Dedifferentiated amniotic fluid mesenchymal stem cell (primary cell): ENCODE measurements at regions not wholly inside any gene's neighbourhood (a gene's known extent, or its start where the extent isn't known, plus 50 kb on each side); places are given as distances from the start of the nearest gene placed in this dataset.
A peak's percentile ranks its signal among the peaks of the same experiment; 100 is the strongest.
"Not testable (repeated sequence)": the region's sequence is repeated elsewhere in the genome, so short reads cannot be mapped to it uniquely, and the experiment has no call there.

Experiments
- DNase-seq: peaks from one replicate; pipeline ENCODE4 v3.0.0-alpha.2; 2016; ENCODE audit errors: extremely low spot score

DNA sequence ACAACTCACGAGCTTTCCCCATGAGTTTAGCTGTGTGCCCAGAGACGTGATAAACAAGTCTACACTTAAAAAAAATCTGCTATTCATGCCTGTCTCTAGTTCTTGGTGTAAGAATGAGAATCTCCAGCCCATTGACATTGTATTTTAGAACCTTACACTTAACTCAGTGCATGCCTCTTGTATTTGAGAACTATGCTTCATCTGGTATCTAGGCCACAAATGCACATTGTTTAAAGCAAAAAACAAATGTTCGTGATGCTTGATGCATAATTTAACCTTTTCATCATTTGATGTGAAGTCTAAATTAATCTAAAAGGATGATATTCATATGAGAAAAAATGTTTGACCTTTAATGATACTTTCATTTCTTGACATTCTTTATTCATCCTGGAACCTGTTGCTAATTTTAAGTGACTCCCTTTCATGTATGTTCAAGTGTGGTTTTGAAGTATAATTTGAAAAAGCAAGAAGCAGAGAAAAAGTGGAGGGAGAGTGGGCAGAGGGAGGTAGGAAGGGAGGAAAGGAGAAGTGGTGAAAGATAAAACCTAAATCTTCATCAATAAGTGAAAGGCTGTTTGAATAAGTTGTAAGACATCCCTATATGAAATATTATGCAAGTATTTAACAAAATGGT is 116.9 kb downstream of the PFDN4 start:
- no peak for DNase-seq

DNA sequence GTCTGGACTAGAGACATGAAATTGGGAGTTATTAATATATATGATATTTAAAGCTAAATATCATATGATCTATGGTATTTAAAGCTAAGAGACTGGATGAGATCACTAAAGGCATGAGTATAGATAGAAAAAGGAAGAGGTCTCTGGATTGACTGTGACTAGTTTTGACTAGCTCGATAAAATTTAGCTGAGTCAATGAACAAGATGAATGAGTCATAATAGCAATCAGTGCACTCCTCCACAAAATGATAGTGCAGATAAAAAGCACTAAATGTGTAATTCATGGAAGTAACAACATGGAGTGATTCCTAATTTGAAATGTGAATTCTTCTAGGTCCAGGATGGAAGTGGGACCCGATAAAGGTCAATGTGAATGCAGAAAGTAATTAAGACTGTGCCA is 127.4 kb downstream of the PFDN4 start:
- DNase-seq = peak; percentile 23

DNA sequence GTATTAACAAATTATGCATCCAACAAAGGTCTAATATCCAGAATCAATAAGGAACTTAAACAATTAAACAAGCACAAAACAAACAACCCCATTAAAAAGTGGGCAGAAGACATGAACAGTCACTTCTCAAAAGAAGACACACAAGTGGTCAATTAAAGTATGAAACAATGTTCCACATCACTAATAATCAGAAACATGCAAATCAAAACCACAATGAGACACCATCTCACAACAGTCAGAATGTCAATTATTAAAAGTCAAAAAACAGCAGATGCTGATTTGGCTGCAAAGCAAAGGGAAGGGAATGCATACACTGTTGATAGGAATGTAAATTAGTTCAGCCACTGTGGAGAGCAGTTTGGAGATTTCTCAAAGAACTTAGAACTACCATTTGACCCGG is 129.3 kb downstream of the PFDN4 start:
- DNase-seq = no peak

DNA sequence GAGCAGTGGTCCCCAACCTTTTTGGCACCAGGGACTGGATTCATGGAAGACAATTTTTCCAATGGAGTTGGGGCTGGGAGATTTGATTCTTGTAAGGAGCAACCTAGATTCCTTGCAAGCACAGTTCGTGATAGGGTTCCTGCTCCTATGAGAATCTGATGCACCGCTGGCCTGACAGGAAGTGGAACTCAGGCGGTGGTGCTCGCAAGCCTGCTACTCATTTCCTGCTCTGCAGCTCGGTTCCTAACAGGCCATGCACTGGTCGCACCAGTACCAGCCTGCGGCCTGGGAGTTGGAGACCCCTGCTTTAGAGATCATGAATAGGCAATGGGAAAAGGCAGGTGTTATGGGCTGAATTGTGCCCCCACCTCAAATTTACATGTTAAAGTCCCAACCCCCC is 131.2 kb downstream of the PFDN4 start:
- no peak for DNase-seq

DNA sequence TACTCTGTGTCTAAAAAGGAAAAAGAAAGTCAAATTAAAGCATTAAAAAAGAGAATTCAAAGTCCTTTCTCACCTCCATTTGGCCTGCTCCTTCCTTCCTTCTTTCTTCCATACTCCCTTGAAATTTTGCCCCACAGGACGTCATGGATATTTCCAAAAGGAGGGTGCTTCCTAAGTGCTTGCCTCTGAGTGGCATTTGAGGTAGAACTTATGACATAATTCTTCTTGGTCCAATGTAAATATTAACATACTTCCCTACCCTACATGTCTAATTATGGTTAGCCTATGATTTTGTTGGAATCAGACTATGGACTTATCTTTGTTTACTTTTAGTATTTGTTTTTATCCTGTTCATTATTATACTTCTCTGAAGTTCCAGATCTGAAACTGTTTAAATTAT is 132.3 kb downstream of the PFDN4 start:
- DNase-seq = no peak

DNA sequence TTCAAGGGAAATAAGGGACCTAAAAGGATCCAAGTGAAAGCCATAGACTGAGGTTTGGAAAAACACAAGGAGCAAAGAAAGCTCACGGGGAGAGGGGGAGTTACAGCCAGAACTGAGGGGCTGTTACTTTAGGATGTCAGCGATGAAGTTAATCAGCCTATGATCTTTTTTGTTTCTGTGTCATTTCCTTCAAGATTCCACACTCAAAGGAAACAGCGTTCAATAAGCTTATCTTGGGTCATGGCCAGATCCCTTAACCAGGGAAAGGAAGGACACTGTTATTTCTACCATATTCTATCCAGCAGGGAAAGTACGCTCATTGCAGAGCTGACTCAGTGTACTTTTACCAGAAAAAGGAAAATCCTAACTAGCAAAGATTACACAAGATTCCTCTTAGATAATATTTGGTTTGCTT is 132.8 kb downstream of the PFDN4 start:
- peak; percentile 62 for DNase-seq

DNA sequence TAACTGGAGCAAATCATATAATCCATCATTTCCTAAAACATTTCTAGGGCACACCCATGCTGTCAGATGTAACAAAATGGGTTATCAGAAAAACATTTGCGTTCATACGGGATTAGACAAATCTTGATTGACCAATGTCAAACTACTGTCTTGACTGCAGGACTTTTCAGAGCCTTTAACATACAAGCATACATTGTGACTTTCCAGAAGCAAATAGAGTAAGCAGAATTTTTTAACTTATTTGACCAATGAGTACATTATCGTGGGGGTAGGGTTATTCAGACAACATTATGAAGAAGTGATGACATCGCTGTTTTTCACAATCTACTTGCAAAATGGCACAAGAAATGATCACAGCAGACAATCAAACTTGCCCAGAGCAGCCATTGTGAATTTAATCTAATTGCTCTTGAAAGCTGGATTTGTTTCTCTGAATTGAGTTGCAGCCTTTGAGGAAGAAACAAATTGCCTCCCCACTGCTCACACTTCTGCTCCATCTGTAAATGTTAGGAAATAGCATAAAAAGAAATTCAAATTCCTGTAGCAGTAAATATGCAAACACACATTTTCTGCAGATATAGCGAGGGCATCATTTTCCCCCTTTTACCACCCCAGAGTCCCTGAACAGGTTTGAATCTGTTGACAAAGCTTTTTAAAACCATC is 133.0 kb upstream of the DOK5 start:
- no peak for DNase-seq

DNA sequence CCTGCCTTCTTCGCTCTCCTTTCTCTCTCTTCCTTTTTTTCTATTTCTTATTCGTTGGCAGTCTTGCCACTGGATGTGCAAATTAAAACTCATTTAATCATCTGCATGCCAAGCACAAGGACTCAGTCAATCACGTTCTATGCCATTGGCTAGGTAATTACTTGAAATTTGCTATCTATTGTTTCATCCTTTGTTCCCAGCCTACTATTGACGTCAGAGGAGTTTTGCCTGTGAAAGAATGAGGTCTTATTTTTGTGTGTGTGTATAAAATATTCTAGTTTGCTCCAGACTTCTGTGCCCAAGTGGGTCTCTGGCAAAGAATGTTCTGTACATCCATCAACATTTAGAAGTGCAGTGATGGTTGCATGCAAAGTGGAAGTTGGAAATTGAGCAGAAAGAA is 132.3 kb upstream of the DOK5 start:
- DNase-seq = no peak

DNA sequence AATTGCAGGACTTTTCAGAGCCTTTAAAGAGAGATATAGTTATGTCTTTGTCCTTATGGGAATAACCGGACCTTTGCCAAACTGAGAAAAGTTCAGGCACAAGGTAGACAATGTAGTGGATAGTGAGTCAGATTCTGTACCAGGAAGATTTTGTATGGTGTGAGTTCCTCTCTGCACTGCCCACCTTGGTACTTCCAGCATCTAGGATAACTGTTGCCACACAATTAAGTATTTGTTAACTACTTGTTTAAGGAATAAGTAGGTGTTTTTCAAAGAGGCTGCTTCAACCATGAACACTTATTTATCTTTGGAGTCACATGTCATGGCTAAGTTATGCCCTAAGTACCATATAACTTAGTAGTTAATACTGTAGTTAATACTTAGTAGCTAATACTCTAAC is 131.8 kb upstream of the DOK5 start:
- no peak for DNase-seq

DNA sequence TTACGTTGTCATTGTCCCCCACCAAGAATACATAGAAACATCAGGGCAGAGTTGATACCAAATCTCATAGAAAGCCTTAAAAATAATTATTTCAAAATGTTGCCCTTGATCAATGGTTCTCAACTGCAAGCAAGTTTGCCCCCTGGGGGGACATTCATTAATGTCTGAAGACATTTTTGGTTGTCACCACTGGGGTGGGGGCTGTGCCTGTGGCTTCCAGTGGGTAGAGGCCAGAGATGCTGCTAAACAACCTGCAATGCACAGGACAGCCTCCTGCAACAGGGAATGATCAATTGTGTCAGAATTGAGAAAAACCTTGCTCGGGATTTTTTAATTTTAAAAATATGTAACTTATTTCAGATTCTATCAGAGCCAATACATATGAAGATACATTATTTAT is 130.6 kb upstream of the DOK5 start:
- DNase-seq = no peak

DNA sequence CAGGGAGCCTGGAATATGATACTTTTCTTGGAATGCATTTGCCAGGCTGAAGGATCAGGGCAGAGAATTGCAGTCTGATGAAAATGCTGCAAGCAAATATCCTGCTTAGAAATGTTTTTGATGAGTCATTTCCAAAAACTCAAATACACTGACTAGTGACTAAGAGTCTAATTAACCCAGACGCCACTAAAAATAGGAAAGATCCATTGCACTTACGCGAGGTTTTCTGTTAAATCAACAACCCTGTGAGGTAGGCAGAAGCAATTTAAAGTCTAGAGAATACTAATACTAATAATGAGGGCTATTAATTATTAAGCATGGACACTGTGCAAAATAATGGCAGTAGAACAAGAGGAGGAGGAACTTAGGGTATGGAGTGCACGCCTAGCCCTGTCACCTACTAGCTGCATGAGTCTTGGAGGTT is 130.1 kb upstream of the DOK5 start:
- peak; percentile 95 for DNase-seq

DNA sequence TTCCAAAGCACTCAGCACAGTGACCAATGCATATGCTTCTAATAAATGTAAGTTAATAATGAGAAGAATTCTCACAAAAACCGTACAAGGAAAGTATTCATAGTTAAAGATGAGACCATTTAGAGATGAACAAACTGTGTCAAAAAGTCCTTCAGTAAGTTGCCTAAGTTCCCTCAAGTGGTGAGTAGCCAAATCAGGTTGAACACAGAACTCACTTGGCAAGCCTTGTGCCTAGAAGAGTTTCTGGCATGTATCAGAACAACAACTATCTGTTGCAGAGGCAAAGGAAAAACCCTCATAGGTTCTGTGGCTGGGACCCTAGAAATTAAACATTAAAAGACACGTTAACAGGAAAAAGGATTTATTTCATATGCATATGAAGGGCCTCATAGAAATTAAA is 129.6 kb upstream of the DOK5 start:
- DNase-seq = no peak

DNA sequence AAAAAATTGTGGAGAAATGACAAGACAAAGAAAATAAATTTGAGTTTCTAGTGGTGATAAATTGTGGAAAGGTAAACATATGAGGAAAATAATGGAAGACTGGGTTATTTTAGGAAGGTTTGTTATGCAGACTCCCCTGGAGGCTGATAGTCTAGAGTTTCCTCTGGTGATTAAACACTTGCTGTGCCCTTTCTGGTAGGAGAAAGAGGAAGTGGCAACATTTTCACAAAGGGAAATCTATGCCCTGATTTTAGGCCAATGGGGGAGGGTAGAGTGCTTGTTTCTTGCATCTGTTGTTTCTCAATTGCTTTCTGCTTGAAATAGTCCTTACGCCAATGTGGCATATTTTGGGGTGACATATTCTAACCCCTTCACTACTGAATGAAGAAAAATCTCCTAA is 129.1 kb upstream of the DOK5 start:
- DNase-seq = no peak

DNA sequence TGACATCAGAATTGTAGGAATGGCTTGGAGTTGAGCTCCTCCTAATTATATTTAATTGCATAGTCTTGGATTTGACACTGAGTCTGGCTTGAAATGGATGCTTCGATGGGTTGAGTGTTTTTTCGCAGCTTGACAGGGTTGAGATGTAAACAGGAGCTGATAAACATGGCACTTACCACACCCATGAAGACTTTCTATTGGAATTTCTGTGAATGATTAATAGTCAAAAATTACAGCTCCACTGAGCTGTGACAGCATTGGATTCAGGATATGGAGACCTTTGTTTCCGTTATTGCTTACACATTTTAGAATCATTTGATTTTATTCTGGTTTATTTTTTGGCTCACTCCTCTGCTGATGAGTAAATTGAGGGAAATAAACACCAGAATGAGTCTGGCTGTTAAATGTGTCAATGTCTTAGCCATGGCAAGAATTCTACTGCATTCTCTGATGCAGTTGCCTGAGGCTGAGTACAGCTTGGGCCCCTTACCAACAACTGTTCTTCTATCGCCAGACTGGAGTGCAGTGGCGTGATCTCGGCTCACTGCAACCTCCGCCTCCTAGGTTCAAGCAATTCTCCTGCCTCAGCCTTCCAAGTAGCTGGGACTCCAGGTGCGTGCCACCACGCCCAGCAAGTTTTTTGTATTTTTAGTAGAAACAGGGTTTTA is 128.1 kb upstream of the DOK5 start:
- DNase-seq = no peak

DNA sequence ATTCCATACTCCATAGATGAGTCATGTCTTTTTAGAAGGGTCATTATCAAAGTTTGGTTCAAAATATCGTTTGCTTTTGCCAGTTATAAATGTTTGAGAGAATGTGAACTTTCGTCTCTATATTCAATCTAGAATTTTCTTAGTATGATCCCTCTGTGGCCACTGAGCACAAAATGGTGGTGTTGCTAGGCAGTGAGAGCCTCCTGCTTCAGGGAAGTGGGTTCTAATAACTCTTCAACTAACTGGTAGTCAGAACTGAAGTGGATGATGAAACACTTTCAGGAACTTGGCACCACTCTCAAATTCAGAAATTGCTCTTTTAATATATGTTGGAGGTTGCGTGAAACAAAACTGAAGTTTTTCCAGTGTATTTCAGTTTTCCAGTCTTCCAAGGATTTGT is 125.0 kb upstream of the DOK5 start:
- DNase-seq = no peak

DNA sequence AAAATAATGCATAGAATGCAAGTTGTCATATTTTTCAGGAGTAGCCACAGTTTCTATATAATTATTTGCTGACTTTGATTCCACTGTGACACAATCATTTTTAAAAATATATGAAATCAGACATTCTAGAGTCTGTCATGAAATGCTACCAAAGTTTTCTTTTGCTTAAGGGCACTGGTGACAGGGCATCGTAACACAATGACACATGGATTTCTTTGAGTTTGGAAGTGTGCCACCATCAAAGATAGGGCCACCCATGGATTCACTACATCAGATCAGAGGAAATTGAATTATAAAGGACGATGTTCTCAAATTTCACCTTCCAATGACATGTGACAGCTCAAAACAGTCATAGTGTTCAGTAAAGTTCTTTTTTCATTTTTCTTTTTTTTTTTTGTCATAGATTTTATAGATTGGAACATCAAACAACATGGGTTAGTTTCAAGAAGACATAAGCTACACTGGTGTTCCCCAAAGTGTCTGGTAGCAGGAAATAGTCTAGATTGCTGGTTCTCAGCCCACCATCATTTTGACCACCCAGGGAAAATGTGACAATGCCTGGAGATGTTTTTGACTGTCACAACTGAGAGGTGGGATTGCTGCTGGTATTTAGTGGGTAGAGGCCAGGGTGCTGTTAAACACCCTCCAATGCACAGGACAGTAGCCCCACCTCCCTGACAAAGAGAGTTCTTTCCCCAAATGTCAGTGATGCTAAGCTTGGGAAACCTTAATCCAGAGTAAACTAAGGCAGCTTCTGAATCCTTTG is 123.8 kb upstream of the DOK5 start:
- no peak for DNase-seq

DNA sequence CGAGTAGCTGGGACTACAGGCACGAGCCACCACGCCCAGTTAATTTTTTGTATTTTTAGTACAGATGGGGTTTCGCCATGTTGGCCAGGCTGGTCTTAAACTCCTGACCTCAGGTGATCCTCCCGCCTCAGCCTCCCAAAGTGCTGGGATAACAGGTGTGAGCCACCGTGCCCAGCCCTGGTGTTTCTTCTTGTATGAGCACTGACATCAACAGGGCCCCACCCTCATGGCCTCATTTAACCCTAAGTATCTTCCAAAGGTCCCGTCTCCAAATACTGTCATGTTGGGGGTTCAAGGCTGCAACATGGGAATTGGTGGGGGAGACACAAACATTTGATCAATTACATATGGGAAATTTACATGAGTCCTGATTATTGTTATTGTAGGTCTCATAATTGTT is 122.9 kb upstream of the DOK5 start:
- DNase-seq = not testable (repeated sequence)

DNA sequence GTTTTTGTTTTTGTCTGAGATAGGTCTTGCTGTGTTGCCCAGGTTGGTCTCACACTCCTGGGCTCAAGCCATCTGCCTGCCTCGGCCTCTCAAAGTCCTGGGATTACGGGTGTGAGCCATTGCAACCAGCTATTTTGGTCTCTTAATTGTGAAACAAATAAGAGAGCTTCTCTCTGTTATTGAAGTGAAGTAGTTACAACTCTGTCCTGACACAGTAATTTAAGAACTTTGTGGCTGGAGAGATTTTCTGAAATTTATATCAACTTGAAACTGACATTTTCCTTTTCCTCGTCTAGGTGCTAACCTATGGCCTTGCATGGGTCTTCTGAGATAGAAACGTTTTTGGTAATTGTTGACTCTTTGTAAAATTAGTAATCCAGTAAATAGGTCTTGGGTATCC is 122.1 kb upstream of the DOK5 start:
- no peak for DNase-seq

DNA sequence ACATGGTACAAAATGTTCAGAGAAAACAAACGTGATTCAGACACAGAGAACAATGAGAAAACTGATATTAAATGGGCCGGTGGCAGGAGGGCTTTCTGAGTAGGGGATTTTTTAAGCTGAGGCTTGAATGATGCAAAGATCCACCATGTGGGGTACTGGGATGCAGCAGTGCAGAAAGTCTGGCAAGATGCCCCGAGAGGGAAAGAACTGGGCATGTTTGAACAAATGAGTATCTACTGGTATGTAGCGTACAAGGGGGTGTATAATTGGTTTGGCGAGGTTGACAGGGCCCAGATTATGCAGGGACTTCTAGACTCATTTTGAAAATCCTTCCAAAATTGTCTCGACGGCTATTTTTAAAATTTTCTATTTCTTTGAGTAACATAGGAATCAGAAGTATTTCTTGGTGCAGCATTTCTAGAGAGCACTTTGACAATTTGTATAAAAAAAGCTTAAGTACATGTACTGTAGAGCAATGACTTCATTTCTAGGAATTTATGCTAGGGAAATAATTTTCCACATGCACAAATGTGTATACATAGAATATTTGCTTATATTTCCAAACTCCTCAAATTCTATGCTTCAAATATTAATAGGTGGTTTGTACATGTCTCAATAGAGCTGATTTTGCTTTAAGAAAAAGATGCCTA is 119.6 kb upstream of the DOK5 start:
- peak; percentile 70 for DNase-seq

DNA sequence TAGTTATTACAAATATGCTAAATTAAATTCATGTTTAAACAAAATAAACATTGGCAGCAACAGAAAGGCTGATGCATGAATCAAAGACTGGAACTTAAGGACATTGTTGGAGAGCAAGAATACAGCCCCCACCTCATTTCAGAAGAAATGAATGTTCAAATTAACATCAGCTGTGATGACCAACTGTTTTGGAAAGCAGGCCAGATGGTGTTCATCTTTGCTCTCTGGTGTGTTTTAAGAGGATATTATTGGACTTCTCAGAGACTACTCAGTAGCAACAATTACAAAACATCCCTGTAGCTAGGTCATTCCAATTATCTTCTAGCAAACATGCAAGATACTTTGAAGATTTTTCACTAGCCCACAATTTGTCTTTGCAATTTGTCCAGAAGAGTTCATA is 118.6 kb upstream of the DOK5 start:
- DNase-seq = no peak

DNA sequence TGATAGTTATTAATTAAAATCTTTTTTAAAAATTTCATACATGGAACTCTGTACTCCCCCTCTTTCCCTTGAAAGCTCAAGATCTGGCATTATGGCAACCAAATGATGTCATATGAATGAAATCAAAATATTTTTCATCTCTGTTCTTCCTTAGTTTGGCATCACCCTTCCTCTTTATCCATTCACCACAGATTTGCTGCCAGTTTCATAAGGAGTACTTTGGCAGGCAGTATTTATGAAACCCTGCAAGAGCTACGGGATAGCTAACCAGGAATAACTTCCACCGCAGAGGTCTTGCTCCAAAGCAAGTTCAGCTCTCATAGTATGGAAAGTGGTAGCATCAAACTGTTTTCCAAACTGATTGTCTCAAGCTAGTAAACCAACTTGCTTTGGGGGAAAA is 113.9 kb upstream of the DOK5 start:
- no peak for DNase-seq

DNA sequence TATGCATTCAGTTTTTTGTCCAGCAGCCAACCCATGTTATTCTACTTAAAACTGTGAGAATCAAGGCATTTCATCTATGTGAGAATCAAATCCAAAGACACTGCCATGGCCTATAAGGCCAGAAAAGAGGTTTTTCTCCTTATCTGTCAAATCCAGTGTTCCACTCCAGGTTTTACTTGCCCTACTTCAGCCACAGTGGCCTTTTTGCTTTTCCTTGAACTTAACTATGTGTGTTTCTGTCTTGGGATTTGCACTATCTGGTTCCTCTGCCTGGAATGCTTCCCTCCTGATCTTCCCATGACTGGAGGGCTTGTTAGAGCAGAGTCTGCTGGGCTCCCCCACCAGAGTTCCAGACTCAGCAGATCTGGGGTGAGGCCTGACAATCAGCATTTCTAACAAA is 113.1 kb upstream of the DOK5 start:
- no peak for DNase-seq
